ENCODE measurements at regions not wholly inside any gene's neighbourhood (a gene's known extent, or its start where the extent isn't known, plus 50 kb on each side); places are given as distances from the start of the nearest gene placed in this dataset.

DNA sequence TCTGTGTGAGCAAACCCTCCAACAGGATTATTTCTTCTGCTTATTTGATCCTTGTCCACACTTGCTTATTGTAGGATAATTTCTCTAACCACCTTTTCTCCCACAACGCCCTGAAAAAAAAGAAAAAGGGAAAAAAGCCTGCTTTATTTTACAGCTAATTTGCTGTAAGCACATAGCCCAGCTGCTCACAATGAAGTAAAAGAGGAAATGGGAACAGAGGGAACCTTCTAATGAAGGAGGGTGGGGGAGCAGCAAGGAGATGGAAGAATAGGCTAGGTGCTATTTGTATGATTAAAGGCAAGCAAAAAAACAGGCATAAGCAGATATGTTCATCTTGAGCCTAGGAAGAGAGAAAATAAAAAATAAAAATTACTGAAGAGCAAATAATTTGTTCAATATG, 331.6 kb downstream of the TXNL1 start (continued):
- TF ChIP-seq, protein P1, sequence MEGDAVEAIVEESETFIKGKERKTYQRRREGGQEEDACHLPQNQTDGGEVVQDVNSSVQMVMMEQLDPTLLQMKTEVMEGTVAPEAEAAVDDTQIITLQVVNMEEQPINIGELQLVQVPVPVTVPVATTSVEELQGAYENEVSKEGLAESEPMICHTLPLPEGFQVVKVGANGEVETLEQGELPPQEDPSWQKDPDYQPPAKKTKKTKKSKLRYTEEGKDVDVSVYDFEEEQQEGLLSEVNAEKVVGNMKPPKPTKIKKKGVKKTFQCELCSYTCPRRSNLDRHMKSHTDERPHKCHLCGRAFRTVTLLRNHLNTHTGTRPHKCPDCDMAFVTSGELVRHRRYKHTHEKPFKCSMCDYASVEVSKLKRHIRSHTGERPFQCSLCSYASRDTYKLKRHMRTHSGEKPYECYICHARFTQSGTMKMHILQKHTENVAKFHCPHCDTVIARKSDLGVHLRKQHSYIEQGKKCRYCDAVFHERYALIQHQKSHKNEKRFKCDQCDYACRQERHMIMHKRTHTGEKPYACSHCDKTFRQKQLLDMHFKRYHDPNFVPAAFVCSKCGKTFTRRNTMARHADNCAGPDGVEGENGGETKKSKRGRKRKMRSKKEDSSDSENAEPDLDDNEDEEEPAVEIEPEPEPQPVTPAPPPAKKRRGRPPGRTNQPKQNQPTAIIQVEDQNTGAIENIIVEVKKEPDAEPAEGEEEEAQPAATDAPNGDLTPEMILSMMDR (IDR thresholded peaks at IDR 0.05; ENCODE audit: control extremely low read depth in 1 of 3, insufficient read depth in 1 of 3, low read depth in 1 of 3, low read length in 3 of 3) = no peak
- TF ChIP-seq RAD21 (IDR thresholded peaks at IDR 0.05 in 1 of 2, conservative IDR thresholded peaks at IDR 0.05 in 1 of 2; ENCODE audit: low read depth in 2 of 2, low read length in 2 of 2) = no peak
- TF ChIP-seq NRF1 (IDR thresholded peaks at IDR 0.05; ENCODE audit: low read depth, low read length) = no peak

Data from H1 (cell line).